Hepatocyte (in vitro differentiated cells): ENCODE measurements at regions not wholly inside any gene's neighbourhood (a gene's known extent, or its start where the extent isn't known, plus 50 kb on each side); places are given as distances from the start of the nearest gene placed in this dataset.

Source experiments
- CTCF ChIP-seq: fragments of 200-600 bp; sonication (generic); IDR thresholded peaks from 2 replicates; pipeline ENCODE4 v1.5.1; 2016; ENCODE audit warnings: antibody characterized with exemption, mild to moderate bottlenecking; ENCODE audit not compliant: poor library complexity
- EZH2 ChIP-seq: fragments of 200-600 bp; sonication (generic); IDR thresholded peaks from 2 replicates; pipeline ENCODE4 v1.6.1; 2016; ENCODE audit warnings: antibody characterized with exemption, mild to moderate bottlenecking, borderline replicate concordance
- EZH2phosphoT487 ChIP-seq: fragments of 200-600 bp; sonication (generic); IDR thresholded peaks from one replicate; pipeline ENCODE4 v1.6.1; 2018; ENCODE audit warnings: antibody characterized with exemption, mild to moderate bottlenecking, low read depth, moderate library complexity; ENCODE audit not compliant: unreplicated experiment, severe bottlenecking

GRCh38 chr9:119836036-119836435, 466.8 kb upstream of the BRINP1 start:
- TF ChIP-seq CTCF, result no peak
- TF ChIP-seq EZH2, result no peak
- no peak for TF ChIP-seq EZH2phosphoT487
